Adrenal gland (tissue), 9 donors: ENCODE measurements at regions not wholly inside any gene's neighbourhood (a gene's known extent, or its start where the extent isn't known, plus 50 kb on each side); places are given as distances from the start of the nearest gene placed in this dataset.

Experiments
- DNase-seq, 7 donors: peaks; one replicate each; pipeline ENCODE4 v3.0.0-alpha.2; 2019 to 2020
- H3K27ac ChIP-seq, 5 donors: fragments of 200-600 bp; sonication (generic) in 4 of 5; 1 replicate in 3 of 5; 2 replicates in 2 of 5; pipeline versions ENCODE4 v1.5.1 to v1.8.0; 2016 to 2020; ENCODE audit warnings: mild to moderate bottlenecking in 1 of 5
- H3K27me3 ChIP-seq: fragments of 200-600 bp; 2 replicates; pipeline ENCODE4 v1.8.0; 2021
- H3K36me3 ChIP-seq, 2 donors: fragments of 200-600 bp; replicated peaks in 1 of 2; 1 replicate in 1 of 2; 2 replicates in 1 of 2; pipeline versions ENCODE4 v1.5.1 to v1.8.0; 2018 to 2022
- H3K4me1 ChIP-seq, 2 donors: fragments of 200-600 bp; replicated peaks in 1 of 2; 1 replicate in 1 of 2; 2 replicates in 1 of 2; pipeline versions ENCODE4 v1.5.1 to v1.8.0; 2018 to 2021
- H3K4me3 ChIP-seq, 4 donors: fragments of 200-600 bp; sonication (generic) in 3 of 4; one replicate each; pipeline ENCODE4 v1.5.1; 2016 to 2018
- H3K9me3 ChIP-seq, 3 donors: fragments of 200-600 bp; sonication (generic) in 1 of 3; replicated peaks in 1 of 3; 1 replicate in 2 of 3; 2 replicates in 1 of 3; pipeline versions ENCODE4 v1.5.1 to v1.8.0; 2016 to 2021
- CTCF ChIP-seq, 6 experiments: fragments of 450-650 bp in 4 of 6; fragments of 200-600 bp in 2 of 6; sonication (generic) in 1 of 6; IDR thresholded peaks; 1 replicate in 5 of 6; 2 replicates in 1 of 6; pipeline versions ENCODE4 v1.5.1 to v1.8.0; 2016 to 2021; ENCODE audit warnings: antibody characterized with exemption in 6 of 6, mild to moderate bottlenecking in 2 of 6, moderate library complexity in 1 of 6
- POLR2A ChIP-seq, 2 donors: fragments of 450-650 bp; IDR thresholded peaks; one replicate each; pipeline ENCODE4 v1.6.1; 2017; ENCODE audit warnings: antibody characterized with exemption in 2 of 2, mild to moderate bottlenecking in 2 of 2, moderate library complexity in 1 of 2
- WGBS, 4 donors: extraction: QIAGEN DNeasy Blood & Tissue Kit in 2 of 4; methylation state at CpG; one replicate each; pipeline versions ENCODE4 v1.1.5 to v1.1.7; 2013 to 2017; 5-methylcytosine and 5-hydroxymethylcytosine counted together
- intact Hi-C, 2 donors: fragments of 100-400 bp; cut with DNase I; formaldehyde crosslinking; loops; one replicate each; pipeline versions ENCODE4 v1.14.1 to v1.15.0; 2022 to 2023
- donor health status: healthy with polysubstance abuse.
- donor health status: Bipolar disorder and iron deficiency.
- donor health status: DM: yes; HTN: yes; CAD: no.
- donor health status: DM: no; HTN: no; CAD: no.
- donor health status: DM: no; HTN: no; CAD: no.

DNA sequence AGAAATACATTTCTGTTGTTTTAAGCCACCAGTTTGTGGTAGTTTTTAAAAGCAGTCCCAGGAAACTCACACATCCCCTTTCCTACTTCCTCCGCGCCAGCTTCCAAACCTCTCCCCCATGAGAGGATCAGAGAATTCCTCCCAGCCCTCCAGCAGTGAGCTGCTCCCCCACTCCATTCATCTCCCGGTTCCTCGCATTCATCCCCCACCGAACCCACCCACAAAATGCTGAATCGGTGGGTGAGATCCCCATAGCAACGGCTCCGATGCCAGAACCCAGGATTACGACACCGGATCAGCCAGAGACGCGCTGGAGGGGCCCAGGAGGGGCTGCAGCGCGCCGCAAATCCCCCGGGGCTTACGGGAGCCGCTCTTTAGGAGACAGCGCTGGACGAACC, 251.4 kb upstream of the RPL38 start:
- WGBS, 4 donors: 32 to 47% (median 36%) methylated on average over 15 to 20 of the region's 20 CpGs
- no peaks in the 10 kb centered on the region for H3K36me3 ChIP-seq
- peak in 1 of 7 donors; percentile 39 for DNase-seq
- H3K27ac ChIP-seq: no peak overlapping the region
- peaks cover 9% of the 10 kb centered on the region for H3K27me3 ChIP-seq
- peak overlapping the region in 1 of 4 donors; percentile 37 for H3K4me3 ChIP-seq
- intact Hi-C loops: loop anchor here in 1 of 2 donors (10.0 kb wide), 1 partner anchor 517 kb away; no protein-coding TSS in a partner anchor
- peaks cover 7 to 8% of the 10 kb centered on the region in 2 donors for H3K4me1 ChIP-seq
- no peaks in the 10 kb centered on the region for H3K9me3 ChIP-seq
- TF ChIP-seq CTCF (IDR thresholded peaks at IDR 0.05) (no peak), POLR2A (IDR thresholded peaks at IDR 0.05) (no peak)

GRCh38 chr17:73952480-73953205, 250.8 kb upstream of the RPL38 start:
- H3K9me3 ChIP-seq: no peaks in the 10 kb centered on the region
- peaks cover 7 to 8% of the 10 kb centered on the region in 2 donors for H3K4me1 ChIP-seq
- H3K27me3 ChIP-seq: peaks cover 9% of the 10 kb centered on the region
- intact Hi-C loops: loop anchor here in 1 of 2 donors (10.0 kb wide), 1 partner anchor 518 kb away; no protein-coding TSS in a partner anchor
- H3K4me3 ChIP-seq: peak overlapping the region in 1 of 4 donors; percentile 37
- DNase-seq: peak in 5 of 7 donors; percentile 19 to 48 (median 27)
- 7 to 10% (median 8%) methylated on average over 25 to 67 of the region's 67 CpGs for WGBS, 4 donors
- TF ChIP-seq CTCF (IDR thresholded peaks at IDR 0.05) (peak in 4 of 6 experiments; percentile 11 to 34 (median 31)), POLR2A (IDR thresholded peaks at IDR 0.05) (no peak)
- no peak overlapping the region for H3K27ac ChIP-seq
- H3K36me3 ChIP-seq: no peaks in the 10 kb centered on the region

DNA sequence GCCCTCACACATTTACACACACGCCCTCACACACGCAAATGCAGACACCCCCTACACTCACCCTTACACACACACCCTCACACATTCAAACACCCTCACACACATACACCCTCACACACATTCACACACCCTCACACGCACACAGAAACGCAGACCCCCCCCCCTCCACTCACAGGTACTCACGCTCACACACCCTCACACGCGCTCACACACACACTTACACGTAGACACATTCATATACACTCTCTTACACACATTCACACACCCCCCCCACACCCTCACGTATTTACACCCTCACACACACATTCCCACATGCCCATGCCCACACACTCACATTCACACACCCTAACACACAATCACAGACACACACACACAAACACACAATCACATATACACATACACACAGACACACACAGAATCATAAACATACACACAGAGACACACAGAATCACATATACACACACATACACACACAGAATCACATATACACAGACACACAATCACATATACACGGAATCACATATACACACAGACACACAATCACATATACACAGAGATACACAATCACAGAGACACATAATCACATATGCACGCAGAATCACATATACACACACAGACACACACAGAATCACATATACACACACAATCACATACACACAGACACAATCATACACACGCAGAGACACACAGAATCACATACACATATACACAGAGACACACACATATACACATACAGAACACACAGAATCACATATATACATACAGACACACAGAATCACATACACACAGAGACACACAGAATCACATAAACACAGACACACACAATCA, 250.1 kb upstream of the RPL38 start:
- Histone ChIP-seq H3K27ac (no peak overlapping the region), H3K4me3 (no peak overlapping the region), H3K4me1 (peaks cover 7 to 8% of the 10 kb centered on the region in 2 donors), H3K9me3 (no peaks in the 10 kb centered on the region), H3K36me3 (no peaks in the 10 kb centered on the region), H3K27me3 (peaks cover 9% of the 10 kb centered on the region)
- DNase-seq: peak in 1 of 7 donors; percentile 14
- intact Hi-C loops: loop anchor here in 1 of 2 donors (10.0 kb wide), 1 partner anchor 519 kb away; no protein-coding TSS in a partner anchor
- 65 to 72% (median 67%) methylated on average over 12 of the region's 12 CpGs for WGBS, 4 donors
- TF ChIP-seq CTCF (IDR thresholded peaks at IDR 0.05) (no peak), POLR2A (IDR thresholded peaks at IDR 0.05) (no peak)

GRCh38 chr17:73954951-73955350, 248.5 kb upstream of the RPL38 start:
- DNase-seq: no peak
- TF ChIP-seq CTCF (IDR thresholded peaks at IDR 0.05): no peak
- no peak for TF ChIP-seq POLR2A (IDR thresholded peaks at IDR 0.05)
- H3K27ac ChIP-seq: no peak overlapping the region
- H3K27me3 ChIP-seq: peaks cover 9% of the 10 kb centered on the region
- WGBS, 4 donors: 64 to 85% (median 77%) methylated on average over 5 of the region's 5 CpGs
- intact Hi-C loops: loop anchor here in 1 of 2 donors (10.0 kb wide), 1 partner anchor 520 kb away; no protein-coding TSS in a partner anchor
- no peak overlapping the region for H3K4me3 ChIP-seq
- no peaks in the 10 kb centered on the region for H3K9me3 ChIP-seq
- no peaks in the 10 kb centered on the region for H3K36me3 ChIP-seq
- H3K4me1 ChIP-seq: peaks cover 7 to 8% of the 10 kb centered on the region in 2 donors
